ENCODE measurements at regions not wholly inside any gene's neighbourhood (a gene's known extent, or its start where the extent isn't known, plus 50 kb on each side); places are given as distances from the start of the nearest gene placed in this dataset.

DNA sequence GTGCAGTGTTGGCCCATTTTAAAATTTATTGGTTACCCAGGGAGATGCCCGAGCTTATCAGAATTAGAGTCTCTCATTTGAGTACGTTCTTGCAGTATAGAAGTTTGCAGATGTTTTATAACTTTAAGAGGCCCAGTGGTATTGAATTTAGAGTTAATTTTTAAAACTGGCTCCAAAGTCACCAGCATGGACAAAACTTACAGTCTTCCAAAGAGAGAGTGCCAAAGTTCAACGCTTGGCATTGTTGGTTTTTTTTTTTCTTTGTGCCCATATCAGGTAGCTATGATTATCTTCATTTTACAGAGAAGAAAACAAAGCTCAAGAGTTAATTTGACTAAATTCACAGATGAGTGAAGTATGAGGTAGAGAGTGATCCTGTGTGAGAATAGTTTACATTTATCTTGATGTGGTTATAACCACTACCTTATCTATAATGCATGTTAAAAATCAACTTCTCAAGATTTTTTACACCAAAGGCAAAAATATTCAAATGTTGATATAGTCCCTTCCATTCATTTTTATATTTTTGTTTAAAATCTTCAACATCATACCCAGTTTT, 273.7 kb upstream of the DMRT1 start:
- no peak for TF ChIP-seq CTCF (conservative IDR thresholded peaks at IDR 0.05 in 1 of 2, IDR thresholded peaks at IDR 0.05 in 1 of 2; ENCODE audit: low read depth in 1 of 2, low read length in 2 of 2)
- no peak for TF ChIP-seq EZH2 (IDR thresholded peaks at IDR 0.05; ENCODE audit: low read length, missing control alignments)

Measured in fibroblast of lung (primary cell).